Mesenchymal stem cell (in vitro differentiated cells and primary cell): ENCODE measurements at regions not wholly inside any gene's neighbourhood (a gene's known extent, or its start where the extent isn't known, plus 50 kb on each side); places are given as distances from the start of the nearest gene placed in this dataset.
"Not testable (repeated sequence)": the region's sequence is repeated elsewhere in the genome, so short reads cannot be mapped to it uniquely, and the experiment has no call there.

Experiments used
- DNase-seq: peaks from one replicate; pipeline ENCODE4 v3.0.0-alpha.2; 2013
- H2AFZ ChIP-seq: one replicate; pipeline ENCODE4 v1.6.1; 2013; ENCODE audit warnings: low read depth, mild to moderate bottlenecking, control low read depth, inconsistent platforms, low read length, moderate library complexity
- H2AK5ac ChIP-seq: 2 replicates; pipeline ENCODE4 v1.6.1; 2013; ENCODE audit warnings: low read length, moderate library complexity, mild to moderate bottlenecking, inconsistent platforms; ENCODE audit not compliant: severe bottlenecking
- H2BK120ac ChIP-seq: one replicate; pipeline ENCODE4 v1.6.1; 2013; ENCODE audit warnings: low read depth, mild to moderate bottlenecking, inconsistent platforms, low read length, moderate library complexity
- H2BK12ac ChIP-seq, 2 experiments: one replicate each; pipeline ENCODE4 v1.6.1; 2013; ENCODE audit warnings: inconsistent platforms in 2 of 2, low read length in 2 of 2, mild to moderate bottlenecking in 2 of 2, moderate library complexity in 2 of 2, control low read depth in 1 of 2
- H2BK15ac ChIP-seq: one replicate; pipeline ENCODE4 v1.6.1; 2013; ENCODE audit warnings: mild to moderate bottlenecking, low read depth, inconsistent platforms; ENCODE audit not compliant: poor library complexity, severe bottlenecking
- H2BK5ac ChIP-seq: 2 replicates; pipeline ENCODE4 v1.6.1; 2013; ENCODE audit warnings: low read depth, mild to moderate bottlenecking, low read length, control low read depth, inconsistent platforms; ENCODE audit not compliant: poor library complexity, severe bottlenecking
- H3K14ac ChIP-seq, 2 experiments: one replicate each; pipeline ENCODE4 v1.6.1; 2013; ENCODE audit warnings: inconsistent platforms in 2 of 2, low read length in 2 of 2, control low read depth in 1 of 2, mild to moderate bottlenecking in 1 of 2, moderate library complexity in 1 of 2
- H3K18ac ChIP-seq, 2 experiments: one replicate each; pipeline ENCODE4 v1.6.1; 2013; ENCODE audit warnings: inconsistent platforms in 2 of 2, low read length in 2 of 2, control low read depth in 1 of 2, low read depth in 1 of 2, mild to moderate bottlenecking in 1 of 2
- H3K23ac ChIP-seq, 2 experiments: one replicate each; pipeline ENCODE4 v1.6.1; 2013; ENCODE audit warnings: inconsistent platforms in 2 of 2, low read length in 2 of 2, mild to moderate bottlenecking in 2 of 2, moderate library complexity in 2 of 2, control low read depth in 1 of 2
- H3K27ac ChIP-seq: 2 replicates; pipeline ENCODE4 v1.5.1; 2013; ENCODE audit warnings: mild to moderate bottlenecking, moderate library complexity, low read length, control low read depth, inconsistent platforms; ENCODE audit not compliant: poor library complexity, severe bottlenecking
- H3K27me3 ChIP-seq, 2 experiments: 2 replicates each; pipeline versions ENCODE4 v1.6.1 to v1.7.0; 2013; ENCODE audit warnings: low read length in 2 of 2, mild to moderate bottlenecking in 2 of 2, moderate library complexity in 2 of 2, control low read depth in 1 of 2, inconsistent platforms in 1 of 2; ENCODE audit not compliant: control insufficient read depth in 1 of 2, insufficient read depth in 1 of 2
- H3K36me3 ChIP-seq, 2 experiments: 2 replicates each; pipeline versions ENCODE4 v1.6.1 to v1.7.0; 2013; ENCODE audit warnings: low read length in 2 of 2, control low read depth in 1 of 2, inconsistent platforms in 1 of 2, low read depth in 1 of 2, mild to moderate bottlenecking in 1 of 2; ENCODE audit not compliant: insufficient read depth in 2 of 2, control insufficient read depth in 1 of 2
- H3K4ac ChIP-seq, 2 experiments: one replicate each; pipeline ENCODE4 v1.6.1; 2013; ENCODE audit warnings: inconsistent platforms in 2 of 2, low read length in 2 of 2, mild to moderate bottlenecking in 2 of 2, moderate library complexity in 2 of 2, control low read depth in 1 of 2, low read depth in 1 of 2
- H3K4me1 ChIP-seq: 2 replicates; pipeline ENCODE4 v1.6.1; 2013; ENCODE audit warnings: low read depth, low read length, control low read depth; ENCODE audit not compliant: control insufficient read depth, insufficient read depth
- H3K4me2 ChIP-seq: 2 replicates; pipeline ENCODE4 v1.6.1; 2013; ENCODE audit warnings: low read length, mild to moderate bottlenecking, inconsistent platforms; ENCODE audit not compliant: poor library complexity, severe bottlenecking
- H3K4me3 ChIP-seq, 2 experiments: 2 replicates each; pipeline versions ENCODE4 v1.5.1 to v1.7.0; 2013; ENCODE audit warnings: low read length in 2 of 2, mild to moderate bottlenecking in 2 of 2, control low read depth in 1 of 2, low read depth in 1 of 2; ENCODE audit not compliant: insufficient read depth in 1 of 2
- H3K79me1 ChIP-seq: replicated peaks from 2 replicates; pipeline ENCODE4 v1.6.1; 2013; ENCODE audit warnings: mild to moderate bottlenecking, control low read depth, low read length, inconsistent platforms; ENCODE audit not compliant: poor library complexity, severe bottlenecking
- H3K9ac ChIP-seq: 2 replicates; pipeline ENCODE4 v1.7.0; 2013; ENCODE audit warnings: mild to moderate bottlenecking, low read length, moderate library complexity
- H3K9me3 ChIP-seq: 2 replicates; pipeline ENCODE4 v1.7.0; 2013; ENCODE audit warnings: mild to moderate bottlenecking, low read length; ENCODE audit not compliant: control insufficient read depth
- H4K8ac ChIP-seq: one replicate; pipeline ENCODE4 v1.6.1; 2013; ENCODE audit warnings: inconsistent platforms, mild to moderate bottlenecking, low read length, moderate library complexity
- H4K91ac ChIP-seq: one replicate; pipeline ENCODE4 v1.6.1; 2013; ENCODE audit warnings: mild to moderate bottlenecking, low read length, inconsistent platforms
- WGBS: methylation state at CpG from one replicate; pipeline ENCODE4 v1.1.7; 2013; ENCODE audit warnings: mixed read lengths; 5-methylcytosine and 5-hydroxymethylcytosine counted together

GRCh38 chr20:30900080-30900719, 357.3 kb upstream of the DEFB115 start:
- not testable (repeated sequence) for H2BK5ac ChIP-seq, DNase-seq, H3K4me1 ChIP-seq, H2AK5ac ChIP-seq, H3K9me3 ChIP-seq, H3K18ac ChIP-seq, H3K23ac ChIP-seq, H4K8ac ChIP-seq, H3K9ac ChIP-seq, H3K4me3 ChIP-seq, H3K4me2 ChIP-seq, H2BK12ac ChIP-seq, H4K91ac ChIP-seq, H3K4ac ChIP-seq, H3K27ac ChIP-seq, H2BK120ac ChIP-seq, H2BK15ac ChIP-seq, H3K36me3 ChIP-seq, H3K79me1 ChIP-seq, H3K14ac ChIP-seq, H2AFZ ChIP-seq
- H3K27me3 ChIP-seq, result peaks cover 8 to 14% of the 10 kb centered on the region in 2 experiments
- WGBS, result 66% methylated on average over 29 of the region's 30 CpGs

- not testable (repeated sequence) for H2BK120ac ChIP-seq, H2AK5ac ChIP-seq, H3K23ac ChIP-seq, H2AFZ ChIP-seq, H3K27me3 ChIP-seq, H3K18ac ChIP-seq, H3K79me1 ChIP-seq, H3K14ac ChIP-seq, H2BK15ac ChIP-seq, H3K36me3 ChIP-seq, H3K4me2 ChIP-seq, H2BK5ac ChIP-seq, H3K27ac ChIP-seq, H3K4me1 ChIP-seq, H3K9me3 ChIP-seq, DNase-seq, H4K91ac ChIP-seq, H3K4ac ChIP-seq, H3K9ac ChIP-seq, H3K4me3 ChIP-seq, H4K8ac ChIP-seq, H2BK12ac ChIP-seq
- 78% methylated on average over 7 of the region's 19 CpGs for WGBS
Observed at GRCh38 chr20:30905231-30905630, 352.2 kb upstream of the DEFB115 start.

- H2BK120ac ChIP-seq, result no peak overlapping the region
- H3K18ac ChIP-seq, result no peak overlapping the region
- no peaks in the 10 kb centered on the region for H3K36me3 ChIP-seq
- no peaks in the 10 kb centered on the region for H3K27me3 ChIP-seq
- no peak overlapping the region for H3K4ac ChIP-seq
- H3K14ac ChIP-seq, result no peak overlapping the region
- H3K9ac ChIP-seq, result no peak overlapping the region
- H3K27ac ChIP-seq, result no peak overlapping the region
- DNase-seq, result no peak
- no peaks in the 10 kb centered on the region for H3K4me1 ChIP-seq
- no peak overlapping the region for H2BK15ac ChIP-seq
- no peak overlapping the region for H2BK5ac ChIP-seq
- no peak overlapping the region for H3K4me3 ChIP-seq
- no peaks in the 10 kb centered on the region for H3K79me1 ChIP-seq
- 83% methylated on average over 18 of the region's 18 CpGs for WGBS
- H4K8ac ChIP-seq, result no peak overlapping the region
- H2AK5ac ChIP-seq, result no peak overlapping the region
- no peak overlapping the region for H3K23ac ChIP-seq
- no peak overlapping the region for H3K4me2 ChIP-seq
- H4K91ac ChIP-seq, result no peak overlapping the region
- H3K9me3 ChIP-seq, result no peaks in the 10 kb centered on the region
- no peak overlapping the region for H2BK12ac ChIP-seq
- H2AFZ ChIP-seq, result no peak overlapping the region
Observed at GRCh38 chr20:30910937-30911725, 346.3 kb upstream of the DEFB115 start.

- H2BK12ac ChIP-seq, H3K4me1 ChIP-seq, H4K91ac ChIP-seq, H4K8ac ChIP-seq, H3K79me1 ChIP-seq, H2BK15ac ChIP-seq, H2AFZ ChIP-seq, H3K36me3 ChIP-seq, DNase-seq, H3K14ac ChIP-seq, H3K27me3 ChIP-seq, H2BK120ac ChIP-seq, H3K4ac ChIP-seq, H3K18ac ChIP-seq, H2AK5ac ChIP-seq, H3K27ac ChIP-seq, H3K23ac ChIP-seq, H2BK5ac ChIP-seq, H3K9me3 ChIP-seq: not testable (repeated sequence)
- H3K4me3 ChIP-seq, result peak overlapping the region in 1 of 2 experiments; percentile 68
- peak overlapping the region; percentile 47 for H3K4me2 ChIP-seq
- H3K9ac ChIP-seq, result peak overlapping the region; percentile 79
- WGBS, result 54% methylated on average over 17 of the region's 41 CpGs
Observed at GRCh38 chr20:30911832-30912660, 345.4 kb upstream of the DEFB115 start.
